Vagina (tissue), 2 donors: ENCODE measurements at regions not wholly inside any gene's neighbourhood (a gene's known extent, or its start where the extent isn't known, plus 50 kb on each side); places are given as distances from the start of the nearest gene placed in this dataset.

Experiments used
- CTCF ChIP-seq, 3 experiments: fragments of 450-650 bp in 2 of 3; fragments of 200-600 bp in 1 of 3; sonication (generic) in 1 of 3; IDR thresholded peaks; one replicate each; pipeline ENCODE4 v1.5.1; 2017 to 2019; ENCODE audit warnings: antibody characterized with exemption in 3 of 3, mild to moderate bottlenecking in 2 of 3, moderate library complexity in 2 of 3
- POLR2A ChIP-seq, 2 donors: fragments of 450-650 bp; IDR thresholded peaks; one replicate each; pipeline ENCODE4 v1.6.1; 2017; ENCODE audit warnings: antibody characterized with exemption in 2 of 2, mild to moderate bottlenecking in 2 of 2, moderate library complexity in 2 of 2
- POLR2AphosphoS5 ChIP-seq, 2 donors: sonication (generic); formaldehyde crosslinking; IDR thresholded peaks; one replicate each; pipeline ENCODE4 v1.9.0; 2017; ENCODE audit warnings: antibody characterized with exemption in 2 of 2, mild to moderate bottlenecking in 2 of 2, low read depth in 1 of 2; ENCODE audit not compliant: insufficient read depth in 1 of 2

GRCh38 chr2:118185210-118186109 is 97.2 kb downstream of the INSIG2 start:
- TF ChIP-seq CTCF (IDR thresholded peaks at IDR 0.05) (no peak), POLR2A (IDR thresholded peaks at IDR 0.05) (no peak), POLR2AphosphoS5 (IDR thresholded peaks at IDR 0.05; ENCODE audit: insufficient read depth in 1 of 2, low read depth in 1 of 2) (no peak)
